Psoas muscle (tissue), 7 donors: ENCODE measurements at regions not wholly inside any gene's neighbourhood (a gene's known extent, or its start where the extent isn't known, plus 50 kb on each side); places are given as distances from the start of the nearest gene placed in this dataset.

Experiments used
- ATAC-seq, 4 donors: fragments of 200-7000 bp; cut with Tn5 transposase; one replicate each; pipeline ENCODE4 v1.9.1; 2020; ENCODE audit warnings: moderate library complexity in 3 of 4, mild to moderate bottlenecking in 2 of 4
- DNase-seq, 2 donors: peaks; one replicate each; pipeline ENCODE4 v3.0.0-alpha.2; 2020
- H3K27ac ChIP-seq: fragments of 200-600 bp; one replicate; pipeline ENCODE4 v1.8.0; 2022
- H3K27me3 ChIP-seq, 3 donors: fragments of 200-600 bp in 1 of 3; one replicate each; pipeline versions ENCODE4 v1.6.1 to v1.8.0; 2013 to 2022; ENCODE audit warnings: low read length in 2 of 3, mild to moderate bottlenecking in 2 of 3, moderate library complexity in 1 of 3; ENCODE audit not compliant: insufficient read depth in 3 of 3
- H3K36me3 ChIP-seq, 2 donors: fragments of 200-600 bp in 1 of 2; one replicate each; pipeline versions ENCODE4 v1.6.1 to v1.8.0; 2013 to 2022; ENCODE audit warnings: low read depth in 1 of 2, mild to moderate bottlenecking in 1 of 2, moderate library complexity in 1 of 2; ENCODE audit not compliant: insufficient read depth in 1 of 2
- H3K4me1 ChIP-seq: fragments of 200-600 bp; one replicate; pipeline ENCODE4 v1.8.0; 2022
- H3K4me3 ChIP-seq: fragments of 200-600 bp; one replicate; pipeline ENCODE4 v1.8.0; 2022; ENCODE audit warnings: mild to moderate bottlenecking
- H3K9me3 ChIP-seq: fragments of 200-600 bp; one replicate; pipeline ENCODE4 v1.8.0; 2022
- CTCF ChIP-seq: fragments of 200-600 bp; IDR thresholded peaks from one replicate; pipeline ENCODE4 v1.8.0; 2022; ENCODE audit warnings: antibody characterized with exemption
- WGBS, 3 donors: extraction: QIAGEN DNeasy Blood & Tissue Kit; methylation state at CpG; one replicate each; pipeline versions ENCODE4 v1.1.6 to v1.1.7; 2013; 5-methylcytosine and 5-hydroxymethylcytosine counted together
- intact Hi-C, 2 donors: fragments of 100-400 bp; cut with DNase I; formaldehyde crosslinking; loops; one replicate each; pipeline versions ENCODE4 v1.11.0 to v1.14.2; 2022
- donor health status: healthy with polysubstance abuse.
- donor health status: DM: no; HTN: no; CAD: no; lungs with moderate emphysema.
- donor health status: Bipolar disorder and iron deficiency.
- donor health status: healthy.
- donor health status: DM: yes; HTN: yes; CAD: no.
- donor health status: DM: no; HTN: no; CAD: no.
- donor health status: DM: yes; HTN: yes; CAD: no.

GRCh38 chr4:140255927-140256326 lies 101.9 kb upstream of the MAML3 start:
- intact Hi-C loops = loop anchor here in 1 of 2 donors (2.0 kb wide), 1 partner anchor 243 kb away; no protein-coding TSS in a partner anchor
- DNase-seq (no peak), ATAC-seq (no peak)
- Histone ChIP-seq H3K27me3 (no peaks in the 10 kb centered on the region), H3K4me3 (no peak overlapping the region), H3K9me3 (no peaks in the 10 kb centered on the region), H3K4me1 (peaks cover 18% of the 10 kb centered on the region), H3K36me3 (no peaks in the 10 kb centered on the region), H3K27ac (no peak overlapping the region)
- TF ChIP-seq CTCF = no peak
- WGBS, 3 donors = 97 to 100% (median 100%) methylated on average over 1 of the region's 1 CpG

GRCh38 chr4:140255467-140255866 lies 101.5 kb upstream of the MAML3 start:
- no peak for DNase-seq
- Histone ChIP-seq H3K9me3 (no peaks in the 10 kb centered on the region), H3K36me3 (no peaks in the 10 kb centered on the region), H3K27me3 (no peaks in the 10 kb centered on the region), H3K4me1 (peaks cover 18% of the 10 kb centered on the region), H3K27ac (no peak overlapping the region), H3K4me3 (no peak overlapping the region)
- ATAC-seq = no peak
- intact Hi-C loops = loop anchor here in 1 of 2 donors (2.0 kb wide), 1 partner anchor 243 kb away; no protein-coding TSS in a partner anchor
- no peak for TF ChIP-seq CTCF
- WGBS, 3 donors = 89 to 94% (median 91%) methylated on average over 5 of the region's 5 CpGs

- Histone ChIP-seq H3K27me3 (no peaks in the 10 kb centered on the region), H3K4me3 (no peak overlapping the region), H3K9me3 (no peaks in the 10 kb centered on the region), H3K4me1 (peaks cover 18% of the 10 kb centered on the region), H3K36me3 (no peaks in the 10 kb centered on the region), H3K27ac (no peak overlapping the region)
- WGBS, 3 donors = 94 to 97% (median 95%) methylated on average over 2 of the region's 2 CpGs
- DNase-seq (no peak), ATAC-seq (no peak)
- intact Hi-C loops = loop anchor here (2.0 to 5.0 kb wide), 4 partner anchors 102 to 522 kb away; partner anchors contain the start of gene MAML3 (in 1 of the 2)
- TF ChIP-seq CTCF = no peak
These were observed 100.8 kb upstream of the MAML3 start for GRCh38 chr4:140254651-140255299.

GRCh38 chr4:140253556-140254027 lies 99.6 kb upstream of the MAML3 start:
- peaks cover 18% of the 10 kb centered on the region for H3K4me1 ChIP-seq
- H3K27me3 ChIP-seq = no peaks in the 10 kb centered on the region
- H3K36me3 ChIP-seq = no peaks in the 10 kb centered on the region
- no peak for DNase-seq
- WGBS, 3 donors = 44 to 53% (median 50%) methylated on average over 8 of the region's 8 CpGs
- H3K27ac ChIP-seq = no peak overlapping the region
- ATAC-seq = no peak
- no peak for TF ChIP-seq CTCF
- peak overlapping the region; percentile 85 for H3K4me3 ChIP-seq
- H3K9me3 ChIP-seq = no peaks in the 10 kb centered on the region
- intact Hi-C loops = loop anchor here (2.0 to 5.0 kb wide), 6 partner anchors 101 to 521 kb away; partner anchors contain the start of gene MAML3 (in 1 of the 2)
